Activated T-helper 1 cell treated with anti-CD3 and anti-CD28 coated beads, Interleukin-2, amount 50 U/mL, for 16 hours (primary cell): ENCODE measurements at regions not wholly inside any gene's neighbourhood (a gene's known extent, or its start where the extent isn't known, plus 50 kb on each side); places are given as distances from the start of the nearest gene placed in this dataset.

ENCODE experiments used
- DNase-seq, 2 donors: peaks; one replicate each; pipeline ENCODE4 v3.0.0-alpha.2; 2020; ENCODE audit warnings: low read depth in 1 of 2, low spot score in 1 of 2

DNA sequence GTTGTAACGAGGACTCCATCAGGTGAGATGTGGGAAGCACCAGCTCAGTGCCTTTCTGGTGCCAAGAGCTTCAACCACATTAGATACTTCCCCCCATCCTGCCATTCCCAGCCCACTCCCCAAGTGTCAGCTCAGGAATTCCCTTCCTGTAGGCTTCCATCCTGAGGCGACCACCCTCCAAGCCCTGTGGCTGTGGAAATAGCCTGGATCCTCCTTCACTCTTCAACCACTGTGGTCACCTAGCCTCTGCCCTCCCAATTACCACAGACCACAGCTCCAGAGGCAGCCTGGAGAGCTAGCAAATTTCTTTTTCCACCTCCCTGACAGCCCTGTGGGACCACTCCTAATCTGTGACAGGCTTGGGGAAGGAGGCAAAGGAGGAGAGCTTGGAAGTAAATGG, 219.8 kb upstream of the MAP3K1 start:
- DNase-seq = no peak

DNA sequence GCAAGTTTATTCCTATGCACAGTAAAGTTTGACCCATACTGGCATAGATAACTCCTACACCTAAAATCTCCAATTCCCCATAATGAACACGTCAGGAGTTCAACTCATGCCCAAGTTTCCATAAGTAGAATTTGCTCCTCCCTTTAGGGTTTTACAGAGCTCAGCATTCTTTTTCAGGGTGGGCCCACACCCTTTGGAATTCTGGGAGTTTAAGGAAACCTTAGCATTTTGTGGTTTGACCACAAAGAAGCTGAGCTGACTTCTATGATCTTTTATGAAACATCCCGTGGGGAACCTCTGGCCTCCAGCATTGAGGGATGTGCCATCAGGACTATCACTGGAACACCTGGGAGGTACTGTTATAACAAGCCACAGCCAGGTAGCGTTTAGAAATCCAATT, 220.6 kb upstream of the MAP3K1 start:
- no peak for DNase-seq

DNA sequence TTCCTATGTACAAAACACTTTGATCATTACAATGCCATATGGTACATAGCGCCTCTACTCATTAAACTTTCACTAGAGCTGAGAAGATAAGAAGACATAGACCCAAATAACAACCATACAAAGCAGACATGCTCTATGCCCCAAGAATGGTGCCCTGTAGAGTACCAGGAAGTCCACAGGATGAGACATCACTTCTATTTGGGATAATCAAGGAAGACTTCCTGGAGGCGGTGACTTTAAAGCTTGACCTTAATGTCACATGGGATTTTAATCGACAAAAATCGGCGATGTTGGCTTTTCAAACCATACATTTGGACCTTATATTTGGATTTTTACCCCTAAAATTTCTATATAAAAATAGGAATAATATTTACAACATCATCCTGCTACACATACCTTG, 224.3 kb upstream of the MAP3K1 start:
- no peak for DNase-seq

DNA sequence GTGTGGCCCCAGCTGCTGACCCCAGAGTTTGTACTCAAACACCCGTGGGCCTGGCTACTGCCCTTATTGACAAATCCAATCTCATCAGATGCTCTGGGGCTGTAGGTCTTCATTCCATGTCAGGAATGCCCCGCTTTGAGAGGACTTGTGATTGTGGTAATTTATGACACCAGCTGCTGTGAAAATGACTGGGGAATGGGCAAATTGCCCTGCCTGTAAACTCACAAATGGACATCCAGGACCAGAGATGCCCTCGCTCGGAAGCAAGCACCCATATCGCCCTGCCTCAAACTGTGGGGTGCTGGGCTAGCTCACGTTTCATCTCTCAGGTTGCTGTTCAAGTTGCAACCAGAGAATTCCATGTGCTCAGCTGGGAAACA, 225.9 kb upstream of the MAP3K1 start:
- no peak for DNase-seq

DNA sequence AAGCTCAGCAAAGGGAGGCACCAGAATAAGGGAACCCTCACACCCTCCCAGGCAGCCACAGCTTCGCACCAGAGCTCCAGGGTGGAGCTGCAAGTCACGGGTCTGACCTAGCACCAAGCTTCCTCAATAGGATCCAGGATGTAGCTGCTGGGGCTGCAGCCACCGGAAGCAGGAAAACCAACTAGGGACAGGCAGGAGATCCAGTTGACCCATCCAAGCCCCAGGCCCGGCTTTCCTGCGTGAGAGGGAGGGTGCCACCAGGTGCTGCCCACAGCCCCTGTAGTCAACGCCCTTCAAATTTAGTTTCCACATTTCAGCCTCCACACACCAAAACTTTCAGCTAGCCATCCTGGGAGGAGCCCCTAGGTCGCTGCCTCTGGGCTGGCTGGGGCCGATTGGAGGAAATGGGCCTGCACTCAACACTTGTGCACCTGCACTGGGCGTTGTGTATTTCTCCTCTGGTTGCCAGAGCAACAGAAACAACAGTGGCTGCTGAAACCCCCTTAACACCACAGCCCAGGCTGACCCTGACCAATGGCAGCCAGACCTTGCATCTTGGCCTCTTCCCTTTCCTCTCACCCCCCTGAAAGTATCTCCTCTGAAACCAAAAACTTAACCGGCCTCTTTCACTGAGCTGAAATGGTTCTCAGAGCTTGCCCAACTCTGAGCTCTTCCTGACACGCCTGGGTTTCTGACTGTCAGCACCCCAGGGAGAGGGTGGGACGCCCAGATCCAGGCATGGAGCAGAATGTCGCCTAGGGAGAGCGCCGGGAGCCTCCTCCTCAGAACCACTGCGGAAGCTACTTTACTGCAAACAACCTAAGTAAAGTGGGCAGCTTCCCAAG, 226.5 kb upstream of the MAP3K1 start:
- DNase-seq = peak in 1 of 2 donors; percentile 33

DNA sequence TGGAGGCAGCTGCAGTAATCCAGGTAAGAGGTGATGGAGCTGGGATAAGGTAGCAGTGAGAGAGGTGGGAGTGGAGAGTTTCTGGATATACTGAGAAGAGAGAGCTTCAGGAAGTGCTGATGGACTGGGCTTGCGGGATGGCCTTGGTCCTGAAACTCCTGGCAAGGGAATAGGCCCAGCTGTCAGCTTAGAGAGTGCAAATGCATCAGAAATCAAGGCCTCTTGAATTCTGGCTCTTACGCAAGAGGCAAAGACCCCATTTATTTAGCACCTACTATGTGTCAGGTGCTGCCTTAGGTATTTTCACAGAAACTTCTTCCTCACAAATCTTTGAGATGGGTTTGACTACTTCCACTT, 227.2 kb upstream of the MAP3K1 start:
- DNase-seq = no peak

DNA sequence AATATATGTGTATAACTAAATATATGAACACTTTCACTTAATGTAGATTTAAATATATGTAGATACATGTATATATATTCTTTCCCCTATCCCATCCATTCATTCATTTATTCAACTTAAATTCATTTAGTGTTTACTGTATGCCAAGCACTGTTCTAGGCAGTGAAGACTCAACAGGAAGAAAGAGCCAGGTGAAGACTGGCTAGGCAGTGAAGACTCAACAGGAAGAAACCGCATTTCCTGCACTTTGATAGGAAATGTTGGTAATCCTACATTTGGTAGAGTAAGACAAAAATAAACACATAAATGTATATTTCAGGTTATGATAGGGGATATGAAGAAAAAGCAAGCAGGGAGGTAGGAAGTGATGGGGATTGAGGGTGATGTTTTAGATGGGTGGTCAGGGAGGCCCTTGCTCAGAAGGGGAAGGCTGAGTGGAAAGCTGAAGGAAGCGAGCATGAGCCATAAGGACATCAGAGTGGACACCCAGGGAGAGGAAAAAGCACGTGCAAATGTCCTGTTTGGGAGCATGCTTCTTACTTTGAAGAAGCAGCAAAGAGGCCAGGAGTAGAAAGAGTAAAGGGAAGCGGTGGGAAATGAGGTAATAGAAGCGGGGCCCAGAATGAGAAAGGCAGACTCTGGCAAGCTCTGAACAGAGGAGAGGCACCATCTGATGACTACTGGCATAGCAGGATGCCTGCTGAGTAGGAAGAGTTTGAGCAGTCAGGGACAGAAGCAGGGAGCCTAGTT, 227.8 kb upstream of the MAP3K1 start:
- DNase-seq = no peak

DNA sequence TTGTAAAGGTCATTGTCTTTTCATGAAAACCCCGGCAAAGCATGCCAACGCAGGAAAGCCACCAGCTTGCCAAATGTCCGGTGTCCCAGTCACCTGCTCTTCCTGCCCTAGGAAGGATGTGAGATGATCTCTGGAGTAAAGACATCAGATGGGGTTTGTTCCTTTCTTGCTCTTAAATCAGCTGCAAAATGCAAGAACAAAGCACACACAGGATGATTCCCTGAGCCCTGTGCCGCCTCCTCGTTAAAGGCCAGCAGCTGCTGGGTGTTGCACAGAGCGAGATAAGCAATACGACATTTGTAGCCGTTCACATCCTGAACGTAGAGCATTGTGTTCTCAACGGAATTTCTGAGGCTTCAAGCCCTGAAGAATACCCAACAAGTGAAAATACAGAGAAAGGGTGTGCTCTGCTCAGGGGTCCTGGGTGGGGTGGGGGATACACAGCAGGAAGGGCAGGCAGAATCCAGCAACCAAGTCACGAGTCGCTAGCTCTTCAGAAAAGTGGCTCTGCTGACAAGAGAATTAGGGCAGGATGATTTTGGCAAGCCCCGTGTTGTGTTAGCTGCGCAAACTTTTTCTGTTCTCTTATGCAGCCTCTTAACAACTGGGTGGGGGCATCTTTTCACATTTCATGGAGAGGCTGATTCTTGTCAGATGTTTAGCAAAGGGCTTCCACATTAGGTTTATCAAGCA, 229.2 kb upstream of the MAP3K1 start:
- no peak for DNase-seq

DNA sequence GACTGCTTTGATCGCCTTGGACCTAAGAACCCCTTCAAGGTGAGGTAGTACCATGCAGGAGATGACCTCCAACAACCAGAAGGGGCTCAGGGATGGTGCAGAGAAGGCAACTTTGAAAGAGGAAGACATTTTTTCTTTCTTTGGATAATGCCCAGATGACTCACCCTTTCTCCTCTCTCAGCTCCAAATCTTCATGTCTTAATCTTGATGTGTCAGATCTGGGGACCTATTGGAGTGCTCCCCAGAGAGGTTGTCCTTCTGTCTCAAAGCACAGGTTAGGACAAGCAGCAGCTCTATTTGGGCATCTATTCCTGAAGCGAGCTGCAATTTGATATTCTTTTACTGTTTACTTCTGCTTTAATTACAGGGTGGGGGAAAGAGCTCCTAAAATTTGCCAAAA, 229.9 kb upstream of the MAP3K1 start:
- no peak for DNase-seq

DNA sequence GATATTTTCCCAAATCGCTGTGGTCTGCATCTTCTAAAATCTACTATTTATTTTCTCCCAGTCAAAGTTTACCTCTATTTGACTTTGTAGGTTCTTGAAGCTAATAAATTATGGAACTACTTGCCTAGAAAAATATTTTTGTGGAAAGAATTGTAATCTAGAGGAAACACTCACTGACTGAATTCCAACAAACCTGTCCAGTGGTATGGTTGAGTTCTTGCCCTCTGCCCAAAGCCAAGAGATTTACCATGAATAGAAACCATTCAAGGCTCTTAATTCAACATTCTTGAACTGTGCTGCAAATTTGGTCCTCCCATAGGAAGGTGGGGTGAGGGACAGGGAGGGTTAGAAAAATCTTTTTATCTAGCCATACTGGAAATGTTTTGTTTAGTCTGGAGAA, 233.9 kb upstream of the MAP3K1 start:
- no peak for DNase-seq

DNA sequence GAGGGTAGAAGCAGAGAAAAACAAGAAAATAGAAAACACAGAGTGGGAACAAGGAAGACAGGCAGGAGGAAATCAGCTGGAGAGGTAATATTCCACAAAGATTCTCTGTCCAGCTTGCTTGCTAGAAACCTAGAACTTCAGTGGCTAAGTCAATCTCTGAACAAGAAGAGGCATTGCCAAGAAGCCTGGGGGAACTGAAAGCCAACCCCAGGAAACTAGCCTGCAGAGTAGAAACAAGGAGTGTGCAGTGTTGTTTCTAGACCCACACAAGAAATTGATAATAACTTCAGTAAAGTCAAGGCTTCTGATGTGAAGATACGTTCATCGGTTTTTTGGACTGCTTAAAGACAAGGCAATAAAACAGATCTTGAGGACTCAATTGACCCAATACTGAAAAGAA, 234.5 kb upstream of the MAP3K1 start:
- DNase-seq = no peak

DNA sequence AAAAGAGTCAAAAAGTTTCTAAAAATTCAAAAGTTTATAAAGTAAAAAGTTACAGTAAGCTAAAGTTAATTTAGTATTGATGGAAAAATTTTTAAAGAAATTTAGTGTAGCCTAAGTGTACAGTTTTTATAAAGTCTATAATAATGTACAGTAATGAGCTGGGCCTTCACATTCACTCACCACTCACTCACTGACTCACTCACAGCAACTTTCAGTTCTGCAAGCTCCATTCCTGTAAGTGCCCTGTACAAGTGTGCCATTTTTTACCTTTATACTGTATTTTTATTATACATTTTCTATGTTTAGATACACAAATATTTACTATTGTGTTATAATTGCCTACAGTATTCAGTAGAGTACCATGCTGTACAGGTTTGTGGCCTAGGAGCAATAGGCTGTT, 239.5 kb upstream of the MAP3K1 start:
- no peak for DNase-seq

DNA sequence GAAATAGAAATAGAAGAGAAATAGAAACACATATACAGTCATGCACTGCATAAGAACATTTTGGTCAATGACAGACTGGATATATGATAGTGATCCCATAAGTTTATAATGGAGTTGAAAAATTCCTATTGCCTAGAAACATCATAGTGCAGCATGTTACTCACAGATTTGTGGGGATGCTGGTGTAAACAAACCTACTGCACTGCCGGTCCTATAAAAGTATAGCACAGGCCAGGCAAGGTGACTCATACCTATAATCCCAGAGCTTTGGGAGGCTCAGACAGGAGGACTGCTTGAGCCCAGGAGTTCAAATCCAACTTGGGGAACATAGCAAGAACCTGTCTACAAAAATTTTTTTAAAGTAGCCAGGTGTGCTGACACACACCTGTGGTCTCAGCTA, 240.6 kb upstream of the MAP3K1 start:
- DNase-seq = no peak

DNA sequence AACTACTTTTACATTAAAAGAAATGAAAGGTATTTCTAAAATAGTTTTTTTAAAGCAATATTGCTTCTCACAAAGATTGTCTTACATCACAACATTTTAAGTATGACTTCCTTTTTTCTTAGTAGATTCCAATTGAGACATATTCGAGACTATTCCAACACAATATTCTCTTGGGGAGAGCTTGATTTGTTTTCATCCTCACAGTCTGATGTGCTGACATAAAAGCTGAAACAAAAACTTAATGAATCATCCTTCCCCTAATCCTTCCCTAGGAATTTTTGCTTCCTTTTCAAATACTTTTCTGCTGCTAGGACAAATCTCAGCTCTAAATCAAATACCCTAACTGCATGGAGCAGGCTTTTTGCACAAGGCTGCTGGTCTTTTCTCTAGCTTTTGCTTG, 245.8 kb upstream of the MAP3K1 start:
- no peak for DNase-seq

DNA sequence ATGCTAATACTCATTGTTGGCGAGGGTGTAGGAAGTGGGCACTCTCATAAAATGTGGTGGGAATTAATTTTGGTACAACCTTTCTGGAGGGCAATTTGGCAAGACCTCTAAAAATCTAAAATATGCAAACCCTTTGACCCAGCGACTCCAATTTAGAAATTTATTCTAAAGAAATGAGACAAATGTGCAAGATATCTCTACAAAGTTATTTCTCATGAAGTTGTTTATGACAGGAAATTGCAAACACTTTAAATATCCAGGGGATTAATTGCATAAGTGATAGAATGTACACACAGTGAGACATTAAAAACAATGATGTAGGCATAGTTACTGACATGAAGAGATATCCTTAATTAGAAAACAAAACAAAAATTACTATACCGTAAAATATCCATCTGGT, 246.3 kb upstream of the MAP3K1 start:
- DNase-seq = no peak

DNA sequence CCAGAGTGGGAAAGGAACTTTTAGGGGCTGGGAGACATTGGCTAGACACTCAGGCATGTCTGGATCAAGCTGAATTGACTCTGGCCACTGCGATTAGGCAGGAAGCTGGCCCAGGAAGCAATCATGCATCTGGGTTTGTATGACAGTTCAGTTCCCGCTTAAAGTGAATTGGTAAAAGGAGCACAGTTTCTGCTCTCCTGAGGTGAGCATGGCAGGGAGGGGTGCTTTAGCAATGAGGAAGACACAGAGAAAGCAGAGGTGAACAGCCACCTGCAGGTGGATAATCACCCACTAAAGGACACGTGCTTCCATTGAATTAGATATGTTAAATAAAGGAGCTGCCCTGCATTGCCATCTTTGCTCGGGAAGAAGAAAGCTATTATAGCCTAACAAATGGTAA, 248.1 kb upstream of the MAP3K1 start:
- DNase-seq = no peak

DNA sequence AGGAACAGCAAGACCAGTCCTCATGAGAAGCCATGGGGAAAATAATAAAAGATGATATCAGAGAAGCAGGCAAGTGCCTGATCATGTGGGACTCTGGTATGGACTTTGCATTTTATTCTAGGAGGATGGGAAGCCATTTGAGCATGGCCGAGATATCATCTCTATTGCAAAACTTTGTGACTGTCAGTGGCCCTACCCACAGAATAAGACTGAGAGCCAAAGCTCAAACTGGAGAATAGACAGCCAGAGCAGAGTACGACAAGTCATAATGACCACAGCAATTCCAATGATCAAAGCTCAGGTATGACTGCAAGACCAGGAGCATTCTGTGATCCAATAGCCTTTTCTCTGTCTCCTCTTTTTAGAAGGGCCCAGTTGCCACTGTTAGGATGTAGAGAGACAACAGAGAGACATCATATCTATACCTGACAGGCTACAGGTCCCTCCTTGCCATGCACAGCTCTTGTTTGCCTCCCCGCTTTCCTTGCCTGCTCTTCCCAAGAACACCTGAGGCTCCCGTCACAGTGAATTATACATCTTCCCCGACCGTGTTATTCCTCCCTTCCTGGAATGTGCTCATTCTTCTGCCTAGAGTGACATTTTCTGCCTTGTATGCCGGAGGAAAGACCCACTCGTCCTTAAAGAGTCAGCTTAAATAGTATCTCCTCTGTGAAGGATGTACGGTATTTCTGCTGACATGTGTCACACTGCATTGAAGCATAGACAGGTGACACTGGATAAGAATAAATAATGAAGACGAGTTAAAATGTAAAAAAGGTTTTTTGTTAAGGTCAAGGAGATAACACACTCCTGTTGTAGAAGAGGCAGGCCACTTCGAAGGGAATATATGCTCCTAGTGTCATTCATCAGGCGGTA, 248.7 kb upstream of the MAP3K1 start:
- no peak for DNase-seq

DNA sequence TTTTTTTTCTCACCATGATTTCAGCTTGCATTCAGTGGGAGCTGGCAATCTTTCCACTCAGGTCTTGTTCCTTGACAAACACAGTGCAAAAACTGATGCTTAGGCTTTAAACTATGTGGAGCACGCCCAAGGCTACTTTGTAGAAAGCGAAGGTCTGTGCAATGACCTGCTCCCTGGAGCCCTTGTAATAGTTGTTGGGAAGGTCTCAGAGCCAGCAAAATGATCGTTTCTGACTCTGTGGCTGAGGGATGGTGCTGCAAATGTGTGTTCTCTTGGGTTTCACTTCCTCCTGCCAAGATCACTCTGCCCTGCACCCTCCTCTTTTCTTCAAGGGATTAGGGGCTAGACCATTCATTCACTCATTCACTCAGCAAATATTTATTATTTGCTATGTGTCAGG, 249.7 kb upstream of the MAP3K1 start:
- no peak for DNase-seq

DNA sequence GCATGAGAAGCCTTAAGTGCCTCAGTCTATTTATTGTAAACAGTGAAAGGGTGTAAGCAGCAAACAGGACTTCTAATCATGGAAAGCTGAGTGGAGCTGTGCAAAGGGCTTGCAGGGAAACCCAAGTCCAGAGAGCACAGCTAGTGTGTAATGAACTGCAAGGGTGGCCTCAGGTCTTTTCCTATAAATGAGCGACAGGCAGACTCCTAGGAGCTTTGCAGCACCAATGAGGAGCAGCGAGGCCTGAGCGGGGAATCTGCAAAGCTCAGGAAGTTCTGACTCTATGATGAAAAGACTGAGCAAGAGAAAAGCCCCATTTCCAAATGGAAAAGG, 250.1 kb upstream of the MAP3K1 start:
- DNase-seq = no peak

DNA sequence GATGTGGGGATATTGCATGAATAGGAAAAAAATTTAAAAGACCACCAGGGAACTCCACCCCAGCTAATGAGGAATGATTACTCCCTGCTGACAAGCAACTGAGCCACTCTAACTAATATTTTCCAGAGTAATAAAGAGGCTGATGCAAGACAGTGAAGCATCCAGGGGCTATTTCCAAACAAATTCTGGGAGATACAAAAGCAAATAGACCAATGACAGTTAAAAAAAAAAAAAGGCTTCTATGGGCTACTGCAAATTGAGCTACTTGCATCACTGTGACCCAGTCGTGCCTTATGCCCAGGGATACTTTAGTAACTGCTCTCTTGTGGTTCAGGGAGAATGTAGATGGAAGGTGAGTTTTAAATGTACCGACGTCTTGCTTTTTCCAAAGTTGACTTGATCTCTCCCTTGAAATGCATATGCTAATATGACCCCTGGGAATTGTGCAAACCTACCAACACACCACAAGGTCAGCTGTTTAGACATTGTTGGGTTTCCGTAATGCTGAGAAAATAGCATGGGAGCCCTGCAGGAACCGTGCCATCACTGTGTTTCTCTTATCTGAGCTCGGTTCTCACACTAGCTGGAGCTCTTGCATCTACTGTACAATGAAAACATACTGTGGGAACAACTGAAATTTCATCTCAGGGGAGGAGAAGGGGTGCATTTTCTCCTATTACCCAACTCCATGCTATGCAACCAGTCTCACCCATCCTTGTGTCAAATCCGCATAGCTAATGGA, 250.6 kb upstream of the MAP3K1 start:
- DNase-seq = no peak

DNA sequence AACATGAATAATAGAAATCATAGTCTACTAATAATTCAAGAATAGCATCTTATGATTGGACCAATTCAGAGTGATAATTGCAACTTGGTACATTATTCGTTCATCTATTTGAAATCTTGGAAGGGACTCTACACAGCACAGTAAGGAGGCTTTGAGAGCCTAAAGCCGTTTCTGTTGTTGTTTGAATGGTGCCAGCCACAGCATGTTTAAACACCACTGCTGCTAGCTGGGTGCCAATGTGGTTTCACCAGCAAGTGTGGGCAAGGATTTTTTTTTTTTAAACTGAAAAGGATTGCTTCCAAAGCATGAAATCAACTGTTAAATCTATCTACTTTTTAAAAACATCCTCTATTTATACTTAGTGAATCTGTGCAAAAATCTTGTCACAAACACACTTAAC, 253.9 kb upstream of the MAP3K1 start:
- no peak for DNase-seq
